Adrenal gland (tissue), 9 donors: ENCODE measurements at regions not wholly inside any gene's neighbourhood (a gene's known extent, or its start where the extent isn't known, plus 50 kb on each side); places are given as distances from the start of the nearest gene placed in this dataset.

Experiments
- DNase-seq, 7 donors: peaks; one replicate each; pipeline ENCODE4 v3.0.0-alpha.2; 2019 to 2020
- H3K27ac ChIP-seq, 5 donors: fragments of 200-600 bp; sonication (generic) in 4 of 5; 1 replicate in 3 of 5; 2 replicates in 2 of 5; pipeline versions ENCODE4 v1.5.1 to v1.8.0; 2016 to 2020; ENCODE audit warnings: mild to moderate bottlenecking in 1 of 5
- H3K27me3 ChIP-seq: fragments of 200-600 bp; 2 replicates; pipeline ENCODE4 v1.8.0; 2021
- H3K36me3 ChIP-seq, 2 donors: fragments of 200-600 bp; replicated peaks in 1 of 2; 1 replicate in 1 of 2; 2 replicates in 1 of 2; pipeline versions ENCODE4 v1.5.1 to v1.8.0; 2018 to 2022
- H3K4me1 ChIP-seq, 2 donors: fragments of 200-600 bp; replicated peaks in 1 of 2; 1 replicate in 1 of 2; 2 replicates in 1 of 2; pipeline versions ENCODE4 v1.5.1 to v1.8.0; 2018 to 2021
- H3K4me3 ChIP-seq, 4 donors: fragments of 200-600 bp; sonication (generic) in 3 of 4; one replicate each; pipeline ENCODE4 v1.5.1; 2016 to 2018
- H3K9me3 ChIP-seq, 3 donors: fragments of 200-600 bp; sonication (generic) in 1 of 3; replicated peaks in 1 of 3; 1 replicate in 2 of 3; 2 replicates in 1 of 3; pipeline versions ENCODE4 v1.5.1 to v1.8.0; 2016 to 2021
- POLR2A ChIP-seq, 2 donors: fragments of 450-650 bp; IDR thresholded peaks; one replicate each; pipeline ENCODE4 v1.6.1; 2017; ENCODE audit warnings: antibody characterized with exemption in 2 of 2, mild to moderate bottlenecking in 2 of 2, moderate library complexity in 1 of 2
- WGBS, 4 donors: extraction: QIAGEN DNeasy Blood & Tissue Kit in 2 of 4; methylation state at CpG; one replicate each; pipeline versions ENCODE4 v1.1.5 to v1.1.7; 2013 to 2017; 5-methylcytosine and 5-hydroxymethylcytosine counted together
- intact Hi-C, 2 donors: fragments of 100-400 bp; cut with DNase I; formaldehyde crosslinking; loops; one replicate each; pipeline versions ENCODE4 v1.14.1 to v1.15.0; 2022 to 2023
- TF ChIP-seq, protein P1 (sequence below), 6 experiments: fragments of 450-650 bp in 4 of 6; fragments of 200-600 bp in 2 of 6; sonication (generic) in 1 of 6; IDR thresholded peaks; 1 replicate in 5 of 6; 2 replicates in 1 of 6; pipeline versions ENCODE4 v1.5.1 to v1.8.0; 2016 to 2021; ENCODE audit warnings: antibody characterized with exemption in 6 of 6, mild to moderate bottlenecking in 2 of 6, moderate library complexity in 1 of 6
- donor health status: healthy with polysubstance abuse.
- donor health status: Bipolar disorder and iron deficiency.
- donor health status: DM: yes; HTN: yes; CAD: no.
- donor health status: DM: no; HTN: no; CAD: no.
- donor health status: DM: no; HTN: no; CAD: no.

DNA sequence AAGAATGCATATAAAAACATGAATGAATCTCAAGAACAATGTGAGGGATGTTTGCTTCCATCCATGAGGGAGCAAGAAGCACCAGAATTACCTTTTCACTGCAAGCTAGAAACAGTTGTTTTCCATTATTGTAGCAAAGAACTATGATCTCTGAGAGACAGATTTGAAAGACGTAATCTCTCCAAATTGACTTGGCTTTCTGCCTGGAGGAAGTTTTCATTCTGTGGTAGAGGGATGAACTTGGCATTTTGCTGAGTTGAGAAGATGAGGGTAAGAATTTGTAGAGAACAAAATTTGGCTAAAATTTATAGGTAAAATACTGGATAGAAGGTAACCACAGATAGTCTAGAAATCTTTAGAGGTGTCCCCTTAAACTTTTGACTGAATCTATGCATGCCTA lies 496.8 kb downstream of the TDRD3 start:
- Histone ChIP-seq H3K27ac (no peak overlapping the region), H3K36me3 (no peaks in the 10 kb centered on the region), H3K9me3 (no peaks in the 10 kb centered on the region), H3K4me3 (no peak overlapping the region), H3K4me1 (no peaks in the 10 kb centered on the region), H3K27me3 (no peaks in the 10 kb centered on the region)
- intact Hi-C loops = no loop called here
- 21 to 50% (median 32%) methylated on average over 1 of the region's 1 CpG for WGBS, 4 donors
- TF ChIP-seq, protein P1, sequence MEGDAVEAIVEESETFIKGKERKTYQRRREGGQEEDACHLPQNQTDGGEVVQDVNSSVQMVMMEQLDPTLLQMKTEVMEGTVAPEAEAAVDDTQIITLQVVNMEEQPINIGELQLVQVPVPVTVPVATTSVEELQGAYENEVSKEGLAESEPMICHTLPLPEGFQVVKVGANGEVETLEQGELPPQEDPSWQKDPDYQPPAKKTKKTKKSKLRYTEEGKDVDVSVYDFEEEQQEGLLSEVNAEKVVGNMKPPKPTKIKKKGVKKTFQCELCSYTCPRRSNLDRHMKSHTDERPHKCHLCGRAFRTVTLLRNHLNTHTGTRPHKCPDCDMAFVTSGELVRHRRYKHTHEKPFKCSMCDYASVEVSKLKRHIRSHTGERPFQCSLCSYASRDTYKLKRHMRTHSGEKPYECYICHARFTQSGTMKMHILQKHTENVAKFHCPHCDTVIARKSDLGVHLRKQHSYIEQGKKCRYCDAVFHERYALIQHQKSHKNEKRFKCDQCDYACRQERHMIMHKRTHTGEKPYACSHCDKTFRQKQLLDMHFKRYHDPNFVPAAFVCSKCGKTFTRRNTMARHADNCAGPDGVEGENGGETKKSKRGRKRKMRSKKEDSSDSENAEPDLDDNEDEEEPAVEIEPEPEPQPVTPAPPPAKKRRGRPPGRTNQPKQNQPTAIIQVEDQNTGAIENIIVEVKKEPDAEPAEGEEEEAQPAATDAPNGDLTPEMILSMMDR (IDR thresholded peaks at IDR 0.05) = no peak
- no peak for TF ChIP-seq POLR2A (IDR thresholded peaks at IDR 0.05)
- no peak for DNase-seq

DNA sequence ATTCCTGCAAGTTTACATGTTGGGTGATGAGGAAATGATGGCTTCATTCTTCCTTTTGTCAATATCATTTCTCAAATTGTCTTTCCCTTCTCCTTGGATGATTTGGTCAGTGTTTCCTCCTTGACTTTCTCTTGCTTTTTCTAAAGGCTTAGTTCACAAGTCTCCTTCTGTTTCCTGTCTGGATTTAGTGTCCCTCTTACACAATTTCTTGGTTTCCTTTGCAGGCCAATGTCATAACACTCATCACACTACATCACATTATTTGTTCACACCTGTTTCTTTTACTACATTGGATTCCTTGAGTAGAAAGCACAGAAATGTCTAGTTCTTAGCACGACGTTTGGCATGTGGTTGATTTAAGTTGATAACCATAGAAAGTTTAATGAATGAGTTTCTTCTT lies 490.7 kb downstream of the TDRD3 start:
- H3K27me3 ChIP-seq = no peaks in the 10 kb centered on the region
- H3K27ac ChIP-seq = no peak overlapping the region
- no peaks in the 10 kb centered on the region for H3K36me3 ChIP-seq
- H3K9me3 ChIP-seq = no peaks in the 10 kb centered on the region
- H3K4me3 ChIP-seq = no peak overlapping the region
- H3K4me1 ChIP-seq = no peaks in the 10 kb centered on the region
- no peak for TF ChIP-seq POLR2A (IDR thresholded peaks at IDR 0.05)
- TF ChIP-seq, protein P1 (IDR thresholded peaks at IDR 0.05) = no peak
- intact Hi-C loops = no loop called here
- WGBS, 4 donors = 60 to 90% (median 82%) methylated on average over 2 of the region's 2 CpGs
- DNase-seq = no peak

DNA sequence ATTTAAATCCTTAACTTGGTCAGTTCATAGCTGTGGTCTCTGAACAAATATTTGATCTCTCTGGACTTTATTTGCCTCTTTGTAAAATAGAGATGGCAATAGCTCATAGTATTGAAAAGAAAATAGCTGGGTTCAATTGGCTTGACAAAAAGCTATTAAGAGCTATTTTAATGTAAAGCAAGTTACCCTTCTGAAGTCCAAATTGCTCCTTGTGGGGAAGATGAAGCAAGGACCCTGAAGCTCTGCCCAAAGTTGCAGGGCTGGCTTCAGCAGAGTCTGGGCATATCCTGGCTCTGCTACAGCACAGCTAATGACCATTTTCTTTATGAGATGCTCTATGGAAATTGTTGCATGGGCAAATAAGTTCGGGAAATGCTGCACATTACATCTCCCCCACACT lies 484.5 kb downstream of the TDRD3 start:
- H3K27ac ChIP-seq = no peak overlapping the region
- no peak for TF ChIP-seq POLR2A (IDR thresholded peaks at IDR 0.05)
- TF ChIP-seq, protein P1 (IDR thresholded peaks at IDR 0.05) = no peak
- DNase-seq = no peak
- intact Hi-C loops = no loop called here
- H3K27me3 ChIP-seq = no peaks in the 10 kb centered on the region
- H3K36me3 ChIP-seq = no peaks in the 10 kb centered on the region
- H3K9me3 ChIP-seq = no peaks in the 10 kb centered on the region
- WGBS, 4 donors = 37 to 70% (median 53%) methylated on average over 1 of the region's 1 CpG
- no peaks in the 10 kb centered on the region for H3K4me1 ChIP-seq
- H3K4me3 ChIP-seq = no peak overlapping the region

DNA sequence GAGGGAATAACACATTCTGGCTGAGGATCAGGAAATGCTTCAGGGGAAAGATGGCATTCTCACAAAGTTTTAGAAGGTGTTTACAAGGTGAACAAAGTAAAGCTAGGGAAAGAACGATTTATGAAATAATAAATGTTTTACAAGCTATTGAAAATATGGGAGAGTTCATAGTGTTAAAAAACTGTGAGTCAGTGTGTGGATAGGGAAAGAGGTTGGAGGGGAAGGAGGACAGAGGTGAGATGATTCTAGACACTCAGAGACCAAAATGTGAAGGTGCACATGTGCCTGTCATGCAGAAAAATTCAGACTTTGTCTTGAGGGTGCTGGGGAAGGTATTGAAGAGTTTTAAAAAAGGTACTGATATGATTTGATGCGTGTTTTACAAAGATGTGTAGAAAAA lies 476.1 kb downstream of the TDRD3 start:
- Histone ChIP-seq H3K9me3 (no peaks in the 10 kb centered on the region), H3K27me3 (no peaks in the 10 kb centered on the region), H3K4me3 (no peak overlapping the region), H3K36me3 (no peaks in the 10 kb centered on the region), H3K4me1 (no peaks in the 10 kb centered on the region), H3K27ac (no peak overlapping the region)
- intact Hi-C loops = no loop called here
- 49 to 69% (median 53%) methylated on average over 2 of the region's 2 CpGs for WGBS, 4 donors
- no peak for DNase-seq
- no peak for TF ChIP-seq POLR2A (IDR thresholded peaks at IDR 0.05)
- TF ChIP-seq, protein P1 (IDR thresholded peaks at IDR 0.05) = no peak
